GM12878 (cell line): ENCODE measurements at regions not wholly inside any gene's neighbourhood (a gene's known extent, or its start where the extent isn't known, plus 50 kb on each side); places are given as distances from the start of the nearest gene placed in this dataset.

Experiments used
- ATAC-seq: fragments of 200-7000 bp; cut with Tn5 transposase; 3 replicates; pipeline ENCODE4 v1.9.1; 2020; ENCODE audit warnings: mild to moderate bottlenecking, moderate library complexity
- BruUV-seq: library from RNA; stranded (reverse); fragments of 400-500 nt; replicated peaks from 2 replicates; lab custom pipeline; 2021; lab: Mats Ljungman, UMichigan
- CTCF ChIA-PET: fragments of 300-600 bp; sonication (Branson Sonifier 250); formaldehyde crosslinking; extraction: SDS; loops from one replicate; lab custom pipeline; 2021; ENCODE audit warnings: inconsistent platforms; lab: Yijun Ruan, JAX
- POLR2A ChIA-PET: fragments of 350-600 bp; formaldehyde crosslinking; extraction: SDS; loops from one replicate; lab custom pipeline; 2021; ENCODE audit warnings: inconsistent platforms; lab: Charles Lee
- RAD21 ChIA-PET: fragments of 300-600 bp; sonication (Branson Sonifier 250); formaldehyde crosslinking; loops from one replicate; lab custom pipeline; 2023; ENCODE audit warnings: antibody characterized with exemption; ENCODE audit not compliant: unreplicated experiment; lab: Charles Lee
- SMC1A ChIA-PET: fragments of 300-600 bp; sonication (Branson Sonifier 250); formaldehyde crosslinking; loops from one replicate; lab custom pipeline; 2023; ENCODE audit not compliant: unreplicated experiment, uncharacterized antibody; lab: Charles Lee
- DNase-seq: peaks from one replicate; pipeline ENCODE4 v3.0.0-alpha.2; 2011; ENCODE audit warnings: low read depth, low spot score
- FAIRE-seq: peaks from 3 replicates; lab custom pipeline; 2011; peaks lifted over from hg19 to GRCh38; lab: Jason Lieb, UNC
- H2AFZ ChIP-seq: 2 replicates; pipeline ENCODE4 v1.6.0; 2011; ENCODE audit warnings: low read depth, low read length, control low read depth; ENCODE audit not compliant: control insufficient read depth
- H3K27ac ChIP-seq: 2 replicates; pipeline ENCODE4 v1.5.1; 2011; ENCODE audit warnings: control low read depth; ENCODE audit not compliant: control insufficient read depth, insufficient read depth
- H3K27me3 ChIP-seq, 2 experiments: replicated peaks in 1 of 2; 2 replicates each; pipeline versions ENCODE4 v1.6.0 to v1.6.1; 2011; ENCODE audit warnings: low read length in 1 of 2; ENCODE audit not compliant: control insufficient read depth in 2 of 2, insufficient read depth in 2 of 2
- H3K36me3 ChIP-seq, 2 experiments: 2 replicates each; pipeline ENCODE4 v1.5.1; 2011; ENCODE audit warnings: low read length in 1 of 2; ENCODE audit not compliant: control insufficient read depth in 2 of 2, insufficient read depth in 2 of 2
- H3K4me1 ChIP-seq: 2 replicates; pipeline ENCODE4 v1.6.1; 2011; ENCODE audit warnings: mild to moderate bottlenecking, low read length, moderate library complexity, mixed read lengths; ENCODE audit not compliant: control insufficient read depth, insufficient read depth
- H3K4me2 ChIP-seq: 2 replicates; pipeline ENCODE4 v1.6.0; 2011; ENCODE audit warnings: control low read depth; ENCODE audit not compliant: control insufficient read depth, insufficient read depth
- H3K4me3 ChIP-seq: fragments of 200-600 bp; sonication (generic); 2 replicates; pipeline ENCODE4 v1.5.1; 2016
- H3K79me2 ChIP-seq: 2 replicates; pipeline ENCODE4 v1.6.0; 2011; ENCODE audit warnings: low read length; ENCODE audit not compliant: control insufficient read depth, insufficient read depth
- H3K9ac ChIP-seq: 2 replicates; pipeline ENCODE4 v1.8.0; 2011; ENCODE audit warnings: low read length, control low read depth, mixed read lengths; ENCODE audit not compliant: control insufficient read depth, insufficient read depth
- H3K9me3 ChIP-seq: replicated peaks from 3 replicates; pipeline ENCODE4 v1.5.1; 2011; ENCODE audit warnings: mild to moderate bottlenecking, low read length; ENCODE audit not compliant: control insufficient read depth, insufficient read depth
- H4K20me1 ChIP-seq: 2 replicates; pipeline ENCODE4 v1.6.0; 2011; ENCODE audit not compliant: control insufficient read depth, insufficient read depth
- ASH2L ChIP-seq: fragments of 300-600, 200-600 bp; sonication (generic); IDR thresholded peaks from 2 replicates; pipeline ENCODE4 v1.6.1; 2017; ENCODE audit warnings: low read depth, mild to moderate bottlenecking, borderline replicate concordance
- BACH1 ChIP-seq: fragments of 450-650 bp; IDR thresholded peaks from 2 replicates; pipeline ENCODE4 v1.6.1; 2017; ENCODE audit warnings: mild to moderate bottlenecking, borderline replicate concordance
- BCL3 ChIP-seq: IDR thresholded peaks from 2 replicates; pipeline ENCODE4 v1.6.1; 2011; ENCODE audit warnings: borderline replicate concordance, low read depth, mild to moderate bottlenecking, moderate library complexity, low read length; ENCODE audit not compliant: insufficient read depth, poor library complexity, severe bottlenecking
- CHD2 ChIP-seq: IDR thresholded peaks from 2 replicates; pipeline ENCODE4 v1.6.1; 2011; ENCODE audit warnings: low read depth, low read length, improper control_type of control experiment, borderline replicate concordance
- DPF2 ChIP-seq: fragments of 450-650 bp; IDR thresholded peaks from 2 replicates; pipeline ENCODE4 v1.6.1; 2017; ENCODE audit warnings: mild to moderate bottlenecking
- FOXM1 ChIP-seq: IDR thresholded peaks from 2 replicates; pipeline ENCODE4 v1.6.1; 2012; ENCODE audit warnings: low read depth, mild to moderate bottlenecking, inconsistent platforms, low read length, moderate library complexity
- GABPA ChIP-seq: IDR thresholded peaks from 2 replicates; pipeline ENCODE4 v1.6.1; 2014; ENCODE audit warnings: antibody characterized with exemption, low read depth, mild to moderate bottlenecking, inconsistent platforms
- NBN ChIP-seq: fragments of 450-650 bp; IDR thresholded peaks from 2 replicates; pipeline ENCODE4 v1.6.1; 2016
- NR2F1 ChIP-seq: fragments of 450-650 bp; conservative IDR thresholded peaks from 2 replicates; pipeline ENCODE4 v1.6.1; 2017; ENCODE audit warnings: mild to moderate bottlenecking
- PAX8 ChIP-seq: fragments of 450-650 bp; IDR thresholded peaks from 2 replicates; pipeline ENCODE4 v1.6.1; 2017; ENCODE audit warnings: mild to moderate bottlenecking, moderate library complexity
- PBX3 ChIP-seq: IDR thresholded peaks from 2 replicates; pipeline ENCODE4 v1.6.1; 2011; ENCODE audit warnings: mild to moderate bottlenecking, low read depth, low read length, moderate library complexity; ENCODE audit not compliant: insufficient replicate concordance
- POU2F2 ChIP-seq: IDR thresholded peaks from 3 replicates; pipeline ENCODE4 v1.6.1; 2011; ENCODE audit warnings: low read depth, mild to moderate bottlenecking, low read length, borderline replicate concordance
- RB1 ChIP-seq: fragments of 450-650 bp; formaldehyde crosslinking; IDR thresholded peaks from 2 replicates; pipeline ENCODE4 v1.6.1; 2017; ENCODE audit warnings: mild to moderate bottlenecking, borderline replicate concordance
- SMAD5 ChIP-seq: IDR thresholded peaks from 2 replicates; pipeline ENCODE4 v1.6.1; 2016; ENCODE audit warnings: antibody characterized with exemption, low read depth
- SREBF1 ChIP-seq: IDR thresholded peaks from 2 replicates; pipeline ENCODE4 v1.6.1; 2012; ENCODE audit warnings: mild to moderate bottlenecking, low read length
- YY1 ChIP-seq: IDR thresholded peaks from 2 replicates; pipeline ENCODE4 v1.6.1; 2011; ENCODE audit warnings: low read depth, mild to moderate bottlenecking, low read length
- ZBTB4 ChIP-seq: fragments of 450-650 bp; formaldehyde crosslinking; IDR thresholded peaks from 2 replicates; pipeline ENCODE4 v1.4.0; 2022; ENCODE audit warnings: mild to moderate bottlenecking, moderate library complexity
- WGBS: methylation state at CpG from one replicate; pipeline ENCODE4 v1.1.6; 2016; ENCODE audit warnings: low lambda C conversion rate; ENCODE audit not compliant: insufficient replicate concordance, insufficient coverage; ENCODE audit errors: missing lambda C conversion rate; 5-methylcytosine and 5-hydroxymethylcytosine counted together
- in situ Hi-C: fragments of 300-500 bp; cut with MboI; formaldehyde crosslinking; loops from 9 replicates; pipeline ENCODE4 v1.14.3; 2018; ENCODE audit warnings: mixed read lengths
- intact Hi-C: fragments of 100-400 bp; cut with micrococcal nuclease; formaldehyde crosslinking; loops from one replicate; pipeline ENCODE4 v1.14.2; 2022; ENCODE audit not compliant: unreplicated experiment
- TF ChIP-seq, protein P1 (sequence below): fragments of 450-650 bp; IDR thresholded peaks from 2 replicates; pipeline ENCODE4 v1.6.1; 2017; ENCODE audit warnings: mild to moderate bottlenecking, low read depth, inconsistent platforms; ENCODE audit not compliant: poor library complexity, severe bottlenecking

GRCh38 chr13:55991666-55992065 is 1149.1 kb upstream of the PRR20A start (continued):
- TF ChIP-seq ZBTB4 (CRISPR knock-in tag) (no peak), RB1 (no peak), SREBF1 (no peak), NR2F1 (no peak), PAX8 (no peak), BACH1 (no peak)

GRCh38 chr13:55992145-55992544 is 1148.6 kb upstream of the PRR20A start:
- Histone ChIP-seq H3K79me2 (no peaks in the 10 kb centered on the region), H3K4me1 (no peaks in the 10 kb centered on the region), H3K4me3 (no peak overlapping the region), H2AFZ (no peak overlapping the region), H3K4me2 (no peak overlapping the region), H3K27ac (no peak overlapping the region), H3K9me3 (no peaks in the 10 kb centered on the region), H4K20me1 (no peaks in the 10 kb centered on the region), H3K27me3 (no peaks in the 10 kb centered on the region), H3K36me3 (no peaks in the 10 kb centered on the region), H3K9ac (no peak overlapping the region)
- no peak for ATAC-seq
- intact Hi-C loops (no loop called here), in situ Hi-C loops (no loop called here)
- DNase-seq = no peak
- ChIA-PET POLR2A (no interaction called here), SMC1A (no interaction called here), CTCF (no interaction called here), RAD21 (no interaction called here)
- no TSS peak for BruUV-seq
- FAIRE-seq = no peak
- WGBS = 0% methylated on average over 1 of the region's 1 CpG
- no peak for TF ChIP-seq NBN
- no peak for TF ChIP-seq GABPA
- no peak for TF ChIP-seq POU2F2
- TF ChIP-seq ASH2L = no peak
- no peak for TF ChIP-seq FOXM1
- no peak for TF ChIP-seq BCL3
- TF ChIP-seq SMAD5 = no peak
- TF ChIP-seq, protein P1, sequence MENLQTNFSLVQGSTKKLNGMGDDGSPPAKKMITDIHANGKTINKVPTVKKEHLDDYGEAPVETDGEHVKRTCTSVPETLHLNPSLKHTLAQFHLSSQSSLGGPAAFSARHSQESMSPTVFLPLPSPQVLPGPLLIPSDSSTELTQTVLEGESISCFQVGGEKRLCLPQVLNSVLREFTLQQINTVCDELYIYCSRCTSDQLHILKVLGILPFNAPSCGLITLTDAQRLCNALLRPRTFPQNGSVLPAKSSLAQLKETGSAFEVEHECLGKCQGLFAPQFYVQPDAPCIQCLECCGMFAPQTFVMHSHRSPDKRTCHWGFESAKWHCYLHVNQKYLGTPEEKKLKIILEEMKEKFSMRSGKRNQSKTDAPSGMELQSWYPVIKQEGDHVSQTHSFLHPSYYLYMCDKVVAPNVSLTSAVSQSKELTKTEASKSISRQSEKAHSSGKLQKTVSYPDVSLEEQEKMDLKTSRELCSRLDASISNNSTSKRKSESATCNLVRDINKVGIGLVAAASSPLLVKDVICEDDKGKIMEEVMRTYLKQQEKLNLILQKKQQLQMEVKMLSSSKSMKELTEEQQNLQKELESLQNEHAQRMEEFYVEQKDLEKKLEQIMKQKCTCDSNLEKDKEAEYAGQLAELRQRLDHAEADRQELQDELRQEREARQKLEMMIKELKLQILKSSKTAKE = no peak
- no peak for TF ChIP-seq PBX3
- TF ChIP-seq CHD2 = no peak
- no peak for TF ChIP-seq DPF2
- TF ChIP-seq YY1 = no peak
